Gastrocnemius medialis (tissue), 4 donors: ENCODE measurements at regions not wholly inside any gene's neighbourhood (a gene's known extent, or its start where the extent isn't known, plus 50 kb on each side); places are given as distances from the start of the nearest gene placed in this dataset.

Source experiments
- CTCF ChIP-seq, 5 experiments: fragments of 450-650 bp in 3 of 5; fragments of 200-600 bp in 2 of 5; sonication (generic) in 2 of 5; IDR thresholded peaks in 4 of 5; conservative IDR thresholded peaks in 1 of 5; 1 replicate in 4 of 5; 2 replicates in 1 of 5; pipeline ENCODE4 v1.5.1; 2016 to 2019; ENCODE audit warnings: antibody characterized with exemption in 5 of 5, mild to moderate bottlenecking in 3 of 5, moderate library complexity in 3 of 5
- POLR2A ChIP-seq, 2 donors: fragments of 450-650 bp; IDR thresholded peaks; one replicate each; pipeline ENCODE4 v1.6.1; 2017; ENCODE audit warnings: antibody characterized with exemption in 2 of 2, mild to moderate bottlenecking in 2 of 2, moderate library complexity in 2 of 2

- no peak for TF ChIP-seq CTCF (IDR thresholded peaks at IDR 0.05 in 4 of 5, conservative IDR thresholded peaks at IDR 0.05 in 1 of 5)
- TF ChIP-seq POLR2A (IDR thresholded peaks at IDR 0.05): no peak
Measured at GRCh38 chr2:160891353-160891740, 268.9 kb upstream of the TANK start.
